ENCODE measurements at regions not wholly inside any gene's neighbourhood (a gene's known extent, or its start where the extent isn't known, plus 50 kb on each side); places are given as distances from the start of the nearest gene placed in this dataset.

DNA sequence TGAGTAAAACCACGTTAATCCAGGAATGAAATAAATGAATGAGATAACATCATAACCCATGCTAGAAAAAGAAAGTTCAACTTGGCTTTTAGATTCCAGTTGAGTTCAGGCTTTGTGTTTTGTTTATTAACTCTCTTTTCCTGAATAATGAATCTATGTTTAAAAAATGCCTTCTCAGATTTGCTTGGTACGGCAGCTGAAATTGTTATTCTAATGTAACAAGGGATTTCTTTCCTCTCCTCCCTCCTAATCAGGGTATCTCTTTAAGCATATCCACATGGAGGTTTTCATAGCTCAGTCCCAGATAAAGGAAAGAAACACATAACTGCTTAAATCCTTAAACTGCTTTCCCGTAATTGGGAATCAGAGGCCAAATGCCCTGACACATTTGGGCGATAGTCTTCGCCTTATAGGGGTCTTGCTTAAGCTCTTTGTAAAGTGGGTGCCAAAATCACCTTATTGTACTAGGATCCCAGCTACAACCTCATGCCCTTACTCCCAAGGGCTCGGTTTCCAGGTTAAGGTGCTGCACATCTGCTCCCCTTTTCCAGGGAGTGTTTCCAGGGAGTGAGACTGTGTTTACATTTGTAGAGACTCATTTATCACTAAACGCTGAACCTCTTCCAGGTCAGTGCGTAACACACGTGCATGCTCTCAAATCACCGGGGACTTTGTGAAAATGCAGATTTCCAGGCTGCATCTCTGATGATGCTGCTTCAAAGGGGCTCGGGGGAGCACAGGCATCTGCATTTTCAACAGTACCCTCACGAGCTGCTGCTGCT, 142.8 kb upstream of the FOXF1 start:
- Histone ChIP-seq H3K9me1 (ENCODE audit: control insufficient read depth, extremely low read depth, insufficient read depth, low read length) (no peaks in the 10 kb centered on the region), H3K4me2 (ENCODE audit: control insufficient read depth, extremely low read depth, insufficient read depth, low read depth, low read length) (no peak overlapping the region), H3K9ac (ENCODE audit: control insufficient read depth, extremely low read depth, insufficient read depth, low read length) (no peak overlapping the region), H3K9me3 (ENCODE audit: control insufficient read depth, low read depth, low read length) (no peaks in the 10 kb centered on the region), H3K27me3 (ENCODE audit: control insufficient read depth, extremely low read depth, insufficient read depth, low read length) (no peaks in the 10 kb centered on the region), H3K4me1 (ENCODE audit: control insufficient read depth, extremely low read depth, insufficient read depth, low read length) (no peaks in the 10 kb centered on the region), H4K20me1 (ENCODE audit: control insufficient read depth, extremely low read depth, insufficient read depth, low read length) (no peaks in the 10 kb centered on the region), H3K79me2 (ENCODE audit: control insufficient read depth, insufficient read depth, low read length) (no peaks in the 10 kb centered on the region), H3K36me3 (ENCODE audit: control insufficient read depth in 2 of 2, extremely low read depth in 1 of 2, insufficient read depth in 2 of 2, low read length in 2 of 2) (no peaks in the 10 kb centered on the region), H2AFZ (ENCODE audit: control insufficient read depth, low read length) (no peak overlapping the region), H3K27ac (ENCODE audit: control insufficient read depth, insufficient read depth, low read length) (no peak overlapping the region), H3K4me3 (ENCODE audit: control insufficient read depth in 2 of 3, extremely low read depth in 1 of 3, insufficient read depth in 2 of 3, low read depth in 1 of 3, low read length in 3 of 3) (no peak overlapping the region)
- dilution Hi-C loops (cut with MboI; ENCODE audit: extremely low pct_ligation_motif_present, low sequenced_read_pairs), result no loop called here
- TF ChIP-seq EZH2 (IDR thresholded peaks at IDR 0.05; ENCODE audit: low read length), result no peak
- FAIRE-seq (no peak), DNase-seq (ENCODE audit: low read depth, low spot score) (no peak)

DNA sequence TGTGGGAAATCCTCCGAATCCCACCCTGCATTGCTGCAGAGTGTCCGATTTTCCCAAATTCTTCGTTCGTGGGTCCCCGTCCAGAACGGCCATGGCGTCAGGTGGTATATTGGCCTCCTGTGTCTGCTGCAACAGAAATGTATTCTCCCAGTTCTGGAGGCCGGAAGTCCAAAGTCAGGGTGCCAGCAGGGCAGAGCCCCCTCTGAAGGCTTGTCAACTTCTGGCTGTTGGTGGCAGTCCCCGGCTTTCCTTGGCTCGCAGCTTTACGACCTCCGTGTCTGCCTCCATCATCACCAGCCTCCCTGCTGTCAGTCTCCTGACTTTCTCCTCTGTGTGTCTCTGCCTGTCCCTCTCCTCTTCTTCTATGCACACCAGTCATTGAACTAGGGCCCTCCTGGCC, 142.1 kb upstream of the FOXF1 start:
- Histone ChIP-seq H3K9me1 (ENCODE audit: control insufficient read depth, extremely low read depth, insufficient read depth, low read length) (no peaks in the 10 kb centered on the region), H3K4me2 (ENCODE audit: control insufficient read depth, extremely low read depth, insufficient read depth, low read depth, low read length) (no peak overlapping the region), H2AFZ (ENCODE audit: control insufficient read depth, low read length) (no peak overlapping the region), H3K9me3 (ENCODE audit: control insufficient read depth, low read depth, low read length) (no peaks in the 10 kb centered on the region), H3K27ac (ENCODE audit: control insufficient read depth, insufficient read depth, low read length) (no peak overlapping the region), H3K79me2 (ENCODE audit: control insufficient read depth, insufficient read depth, low read length) (no peaks in the 10 kb centered on the region), H3K4me3 (ENCODE audit: control insufficient read depth in 2 of 3, extremely low read depth in 1 of 3, insufficient read depth in 2 of 3, low read depth in 1 of 3, low read length in 3 of 3) (no peak overlapping the region), H3K27me3 (ENCODE audit: control insufficient read depth, extremely low read depth, insufficient read depth, low read length) (no peaks in the 10 kb centered on the region), H3K36me3 (ENCODE audit: control insufficient read depth in 2 of 2, extremely low read depth in 1 of 2, insufficient read depth in 2 of 2, low read length in 2 of 2) (no peaks in the 10 kb centered on the region), H3K4me1 (ENCODE audit: control insufficient read depth, extremely low read depth, insufficient read depth, low read length) (no peaks in the 10 kb centered on the region), H3K9ac (ENCODE audit: control insufficient read depth, extremely low read depth, insufficient read depth, low read length) (no peak overlapping the region), H4K20me1 (ENCODE audit: control insufficient read depth, extremely low read depth, insufficient read depth, low read length) (no peaks in the 10 kb centered on the region)
- TF ChIP-seq EZH2 (IDR thresholded peaks at IDR 0.05; ENCODE audit: low read length), result no peak
- TF ChIP-seq, protein P1, sequence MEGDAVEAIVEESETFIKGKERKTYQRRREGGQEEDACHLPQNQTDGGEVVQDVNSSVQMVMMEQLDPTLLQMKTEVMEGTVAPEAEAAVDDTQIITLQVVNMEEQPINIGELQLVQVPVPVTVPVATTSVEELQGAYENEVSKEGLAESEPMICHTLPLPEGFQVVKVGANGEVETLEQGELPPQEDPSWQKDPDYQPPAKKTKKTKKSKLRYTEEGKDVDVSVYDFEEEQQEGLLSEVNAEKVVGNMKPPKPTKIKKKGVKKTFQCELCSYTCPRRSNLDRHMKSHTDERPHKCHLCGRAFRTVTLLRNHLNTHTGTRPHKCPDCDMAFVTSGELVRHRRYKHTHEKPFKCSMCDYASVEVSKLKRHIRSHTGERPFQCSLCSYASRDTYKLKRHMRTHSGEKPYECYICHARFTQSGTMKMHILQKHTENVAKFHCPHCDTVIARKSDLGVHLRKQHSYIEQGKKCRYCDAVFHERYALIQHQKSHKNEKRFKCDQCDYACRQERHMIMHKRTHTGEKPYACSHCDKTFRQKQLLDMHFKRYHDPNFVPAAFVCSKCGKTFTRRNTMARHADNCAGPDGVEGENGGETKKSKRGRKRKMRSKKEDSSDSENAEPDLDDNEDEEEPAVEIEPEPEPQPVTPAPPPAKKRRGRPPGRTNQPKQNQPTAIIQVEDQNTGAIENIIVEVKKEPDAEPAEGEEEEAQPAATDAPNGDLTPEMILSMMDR (optimal IDR thresholded peaks at IDR 0.05 in 1 of 3, IDR thresholded peaks at IDR 0.05 in 1 of 3, conservative IDR thresholded peaks at IDR 0.05 in 1 of 3; ENCODE audit: extremely low read depth in 1 of 3, insufficient read depth in 2 of 3, low read length in 3 of 3), result no peak
- DNase-seq (ENCODE audit: low read depth, low spot score) (no peak), FAIRE-seq (no peak)
- dilution Hi-C loops (cut with MboI; ENCODE audit: extremely low pct_ligation_motif_present, low sequenced_read_pairs), result no loop called here

DNA sequence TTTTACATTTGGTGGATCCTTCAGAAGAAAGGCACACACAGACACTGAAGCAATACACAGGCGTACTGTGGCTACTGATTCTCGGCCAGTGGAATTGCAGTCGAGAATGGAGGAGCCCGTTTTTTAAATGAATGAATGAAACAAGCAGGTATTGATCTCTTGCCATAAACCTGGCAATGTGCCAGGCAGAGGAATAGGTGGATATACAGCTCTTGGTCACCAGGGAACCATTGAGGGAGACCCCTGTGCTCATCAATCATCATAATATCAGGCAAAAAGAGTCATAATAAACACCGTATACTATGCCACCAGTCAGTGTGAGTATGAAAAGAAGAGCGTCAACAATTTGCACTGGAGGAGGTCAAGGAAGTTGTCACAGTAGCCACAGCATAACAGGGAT, 140.3 kb upstream of the FOXF1 start:
- Histone ChIP-seq H3K9ac (ENCODE audit: control insufficient read depth, extremely low read depth, insufficient read depth, low read length) (no peak overlapping the region), H3K79me2 (ENCODE audit: control insufficient read depth, insufficient read depth, low read length) (no peaks in the 10 kb centered on the region), H3K9me1 (ENCODE audit: control insufficient read depth, extremely low read depth, insufficient read depth, low read length) (no peaks in the 10 kb centered on the region), H2AFZ (ENCODE audit: control insufficient read depth, low read length) (no peak overlapping the region), H4K20me1 (ENCODE audit: control insufficient read depth, extremely low read depth, insufficient read depth, low read length) (no peaks in the 10 kb centered on the region), H3K4me1 (ENCODE audit: control insufficient read depth, extremely low read depth, insufficient read depth, low read length) (no peaks in the 10 kb centered on the region), H3K27me3 (ENCODE audit: control insufficient read depth, extremely low read depth, insufficient read depth, low read length) (no peaks in the 10 kb centered on the region), H3K4me3 (ENCODE audit: control insufficient read depth in 2 of 3, extremely low read depth in 1 of 3, insufficient read depth in 2 of 3, low read depth in 1 of 3, low read length in 3 of 3) (no peak overlapping the region), H3K4me2 (ENCODE audit: control insufficient read depth, extremely low read depth, insufficient read depth, low read depth, low read length) (no peak overlapping the region), H3K9me3 (ENCODE audit: control insufficient read depth, low read depth, low read length) (peaks cover 6% of the 10 kb centered on the region), H3K27ac (ENCODE audit: control insufficient read depth, insufficient read depth, low read length) (no peak overlapping the region), H3K36me3 (ENCODE audit: control insufficient read depth in 2 of 2, extremely low read depth in 1 of 2, insufficient read depth in 2 of 2, low read length in 2 of 2) (no peaks in the 10 kb centered on the region)
- dilution Hi-C loops (cut with MboI; ENCODE audit: extremely low pct_ligation_motif_present, low sequenced_read_pairs), result no loop called here
- DNase-seq (ENCODE audit: low read depth, low spot score) (no peak), FAIRE-seq (no peak)
- TF ChIP-seq, protein P1 (optimal IDR thresholded peaks at IDR 0.05 in 1 of 3, IDR thresholded peaks at IDR 0.05 in 1 of 3, conservative IDR thresholded peaks at IDR 0.05 in 1 of 3; ENCODE audit: extremely low read depth in 1 of 3, insufficient read depth in 2 of 3, low read length in 3 of 3), result no peak
- TF ChIP-seq EZH2 (IDR thresholded peaks at IDR 0.05; ENCODE audit: low read length), result no peak

All from keratinocyte (primary cell).